ENCODE measurements at regions not wholly inside any gene's neighbourhood (a gene's known extent, or its start where the extent isn't known, plus 50 kb on each side); places are given as distances from the start of the nearest gene placed in this dataset.

GRCh38 chr14:61876362-61877034 is 114.3 kb downstream of the SNAPC1 start:
- Histone ChIP-seq H3K27me3 (no peaks in the 10 kb centered on the region), H3K9me3 (no peaks in the 10 kb centered on the region), H3K4me3 (no peak overlapping the region), H3K4me1 (peaks cover 0 to 16% of the 10 kb centered on the region in 2 donors), H3K27ac (peak overlapping the region; percentile 52 to 58), H3K36me3 (no peaks in the 10 kb centered on the region)
- DNase-seq (ENCODE audit: low spot score) = no peak
- TF ChIP-seq CTCF (IDR thresholded peaks at IDR 0.05) = no peak

DNA sequence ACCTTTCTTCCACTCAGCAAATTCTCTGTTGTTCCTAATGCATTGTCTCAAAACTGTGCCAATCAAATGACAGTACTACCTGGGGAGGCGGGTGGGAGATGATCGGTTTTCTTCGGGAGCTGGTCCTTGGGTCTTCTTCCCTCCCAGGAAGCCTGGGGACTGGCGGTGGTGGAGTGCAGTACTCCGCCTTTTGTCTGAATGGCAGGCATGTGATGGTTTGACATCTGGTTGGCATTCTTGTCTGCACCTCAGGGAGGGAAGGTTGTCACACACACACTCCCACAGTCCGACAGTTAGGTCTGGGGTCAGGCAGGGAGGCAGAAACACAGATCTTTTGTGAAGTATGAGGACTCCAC is 114.8 kb downstream of the SNAPC1 start:
- TF ChIP-seq CTCF (IDR thresholded peaks at IDR 0.05) = no peak
- Histone ChIP-seq H3K4me3 (no peak overlapping the region), H3K4me1 (peaks cover 0 to 16% of the 10 kb centered on the region in 2 donors), H3K27me3 (no peaks in the 10 kb centered on the region), H3K27ac (peak overlapping the region; percentile 52 to 58), H3K36me3 (no peaks in the 10 kb centered on the region), H3K9me3 (no peaks in the 10 kb centered on the region)
- DNase-seq (ENCODE audit: low spot score) = no peak

- H3K4me1 ChIP-seq = peaks cover 0 to 16% of the 10 kb centered on the region in 2 donors
- no peaks in the 10 kb centered on the region for H3K9me3 ChIP-seq
- no peaks in the 10 kb centered on the region for H3K27me3 ChIP-seq
- H3K36me3 ChIP-seq = no peaks in the 10 kb centered on the region
- H3K4me3 ChIP-seq = no peak overlapping the region
- peak overlapping the region; percentile 52 to 58 for H3K27ac ChIP-seq
- no peak for DNase-seq (ENCODE audit: low spot score)
- TF ChIP-seq CTCF (IDR thresholded peaks at IDR 0.05) = no peak
Measured at GRCh38 chr14:61877768-61878167, 115.5 kb downstream of the SNAPC1 start.

DNA sequence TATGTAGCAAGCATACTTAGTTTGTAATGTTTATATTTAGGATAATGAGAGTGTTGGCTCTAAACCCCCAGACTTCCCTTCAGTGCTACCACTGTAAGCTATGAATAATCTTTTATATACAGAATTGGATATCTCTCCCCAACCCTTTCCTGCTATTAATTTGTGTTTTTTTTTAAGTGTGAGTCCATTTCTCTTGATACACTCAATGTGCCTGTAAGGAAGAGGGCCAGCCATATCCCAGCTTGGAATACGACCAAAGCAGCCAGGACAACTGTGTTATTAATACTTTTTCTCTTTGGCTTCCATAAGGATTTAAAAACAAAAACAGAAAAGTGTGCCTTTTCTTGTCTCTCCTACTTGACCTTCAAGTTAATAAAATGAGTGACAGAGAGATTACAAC is 116.7 kb downstream of the SNAPC1 start:
- no peak for TF ChIP-seq CTCF (IDR thresholded peaks at IDR 0.05)
- no peak overlapping the region for H3K4me3 ChIP-seq
- no peaks in the 10 kb centered on the region for H3K9me3 ChIP-seq
- no peaks in the 10 kb centered on the region for H3K27me3 ChIP-seq
- no peaks in the 10 kb centered on the region for H3K36me3 ChIP-seq
- no peak for DNase-seq (ENCODE audit: low spot score)
- H3K27ac ChIP-seq = peak overlapping the region in 1 of 2 donors; percentile 27
- H3K4me1 ChIP-seq = peaks cover 0 to 16% of the 10 kb centered on the region in 2 donors

DNA sequence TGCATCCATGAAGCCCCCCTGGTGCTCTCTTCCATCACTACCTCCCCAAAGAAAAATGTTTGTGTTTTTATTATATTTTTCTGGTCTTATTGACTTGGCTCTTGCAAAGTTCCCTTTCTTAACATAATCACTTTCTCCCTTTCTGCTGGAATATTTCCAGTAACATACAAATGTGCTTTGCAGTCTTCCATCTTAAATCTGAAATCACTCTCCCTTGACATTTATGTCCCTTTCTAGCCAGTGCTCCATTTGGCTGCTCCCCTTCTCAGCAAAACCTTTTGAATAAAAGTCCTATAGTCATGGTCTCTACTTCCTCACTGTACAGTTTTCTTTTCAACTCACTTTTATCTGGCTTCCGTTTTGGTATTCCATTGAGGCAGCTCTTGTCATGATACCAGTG is 118.8 kb downstream of the SNAPC1 start:
- Histone ChIP-seq H3K4me1 (peaks cover 0 to 9% of the 10 kb centered on the region in 2 donors), H3K27me3 (no peaks in the 10 kb centered on the region), H3K27ac (no peak overlapping the region), H3K4me3 (no peak overlapping the region), H3K36me3 (no peaks in the 10 kb centered on the region), H3K9me3 (no peaks in the 10 kb centered on the region)
- TF ChIP-seq CTCF (IDR thresholded peaks at IDR 0.05) = no peak
- DNase-seq (ENCODE audit: low spot score) = no peak

DNA sequence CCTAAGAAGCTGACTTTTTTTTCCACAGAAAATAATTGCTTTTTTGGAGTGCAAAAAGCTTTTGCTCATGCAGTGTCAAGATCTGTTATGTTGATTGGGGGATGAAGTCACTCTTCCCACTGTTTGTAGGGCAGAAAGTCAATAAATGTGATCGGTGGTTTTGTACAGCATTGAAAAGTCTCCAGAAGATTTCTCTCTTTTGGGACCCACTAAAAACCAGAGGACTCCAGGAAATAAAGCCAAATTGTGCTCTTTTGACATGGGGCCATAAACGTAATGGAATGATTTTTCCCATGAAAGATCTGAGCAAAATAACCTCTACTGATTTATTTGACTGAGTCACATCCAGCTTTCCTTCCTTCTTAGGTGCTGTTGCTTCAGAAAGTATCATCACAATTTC is 122.5 kb downstream of the SNAPC1 start:
- H3K36me3 ChIP-seq = no peaks in the 10 kb centered on the region
- no peak for TF ChIP-seq CTCF (IDR thresholded peaks at IDR 0.05)
- DNase-seq (ENCODE audit: low spot score) = no peak
- no peaks in the 10 kb centered on the region for H3K27me3 ChIP-seq
- no peaks in the 10 kb centered on the region for H3K4me1 ChIP-seq
- H3K4me3 ChIP-seq = no peak overlapping the region
- no peak overlapping the region for H3K27ac ChIP-seq
- H3K9me3 ChIP-seq = no peaks in the 10 kb centered on the region
